ENCODE measurements at regions not wholly inside any gene's neighbourhood (a gene's known extent, or its start where the extent isn't known, plus 50 kb on each side); places are given as distances from the start of the nearest gene placed in this dataset.

DNA sequence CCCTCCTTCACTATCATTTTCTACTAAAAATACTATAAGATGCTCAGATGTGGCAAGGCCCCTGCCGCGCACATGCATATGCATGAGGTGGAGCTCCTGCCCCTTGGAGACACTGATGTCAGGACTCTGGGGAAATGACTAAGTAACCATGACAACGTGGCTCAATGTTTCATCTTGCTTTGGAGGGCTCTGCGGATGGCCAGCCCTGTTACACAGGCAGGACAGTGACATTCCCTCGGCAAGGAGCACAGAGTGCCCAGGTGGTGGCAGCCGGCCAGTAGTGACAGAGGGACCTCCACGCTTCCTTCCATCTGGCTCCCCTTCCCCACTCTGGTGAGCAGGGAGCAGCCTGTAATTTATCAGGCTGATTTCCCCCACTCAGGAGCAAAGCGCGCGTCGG lies 364.1 kb downstream of the SS18 start:
- BruUV-seq (replicated peaks): no TSS peak
- peaks cover 0 to 2% of the 10 kb centered on the region in 2 experiments for H3K27me3 ChIP-seq (ENCODE audit: control insufficient read depth in 2 of 2, insufficient read depth in 2 of 2, low read length in 2 of 2)
- H3K27ac ChIP-seq (ENCODE audit: insufficient read depth, low read depth, low read length): no peak overlapping the region
- no peaks in the 10 kb centered on the region for H3K4me1 ChIP-seq (ENCODE audit: control insufficient read depth, extremely low read depth, insufficient read depth, low read length)
- ChIA-PET POLR2A (no interaction called here), CTCF (no interaction called here)
- dilution Hi-C loops (cut with MboI; ENCODE audit: extremely low pct_ligation_motif_present, low sequenced_read_pairs): no loop called here
- intact Hi-C loops (cut with micrococcal nuclease): no loop called here
- no peaks in the 10 kb centered on the region for H4K20me1 ChIP-seq (replicated peaks; ENCODE audit: control insufficient read depth, extremely low read depth, insufficient read depth, low read length)
- no peaks in the 10 kb centered on the region for H3K79me2 ChIP-seq (ENCODE audit: control insufficient read depth, insufficient read depth, low read length)
- no peaks in the 10 kb centered on the region for H3K9me3 ChIP-seq (replicated peaks; ENCODE audit: control insufficient read depth, insufficient read depth, low read length)
- no peak for DNase-seq (ENCODE audit: low read depth, low spot score)
- H3K4me2 ChIP-seq (ENCODE audit: insufficient read depth, low read length): no peak overlapping the region
- H3K4me3 ChIP-seq (replicated peaks in 1 of 3; ENCODE audit: insufficient read depth in 1 of 3, low read depth in 1 of 3, low read length in 3 of 3): no peak overlapping the region
- no peak for FAIRE-seq
- H2AFZ ChIP-seq (ENCODE audit: low read depth, low read length): no peak overlapping the region
- no peaks in the 10 kb centered on the region for H3K9me1 ChIP-seq (replicated peaks; ENCODE audit: control insufficient read depth, extremely low read depth, insufficient read depth, low read length)
- H3K9ac ChIP-seq (replicated peaks; ENCODE audit: extremely low read depth, insufficient read depth, low read length): no peak overlapping the region
- TF ChIP-seq, protein P1, sequence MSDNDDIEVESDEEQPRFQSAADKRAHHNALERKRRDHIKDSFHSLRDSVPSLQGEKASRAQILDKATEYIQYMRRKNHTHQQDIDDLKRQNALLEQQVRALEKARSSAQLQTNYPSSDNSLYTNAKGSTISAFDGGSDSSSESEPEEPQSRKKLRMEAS (IDR thresholded peaks at IDR 0.05; ENCODE audit: insufficient read depth, insufficient read length): no peak
- no peak for TF ChIP-seq POLR2A (IDR thresholded peaks at IDR 0.05; ENCODE audit: low read depth, low read length)
- TF ChIP-seq CTCF (IDR thresholded peaks at IDR 0.05; ENCODE audit: extremely low read depth in 1 of 2, insufficient read depth in 1 of 2, low read depth in 1 of 2, low read length in 2 of 2): no peak
- no peak for TF ChIP-seq FOS (IDR thresholded peaks at IDR 0.05; ENCODE audit: borderline replicate concordance, insufficient read depth, low read length)
- no peak for TF ChIP-seq MYC (IDR thresholded peaks at IDR 0.05; ENCODE audit: low read depth, low read length)
- no peak for TF ChIP-seq JUN (IDR thresholded peaks at IDR 0.05; ENCODE audit: borderline replicate concordance, insufficient read depth, insufficient read length, low read depth)
- TF ChIP-seq EZH2 (IDR thresholded peaks at IDR 0.05; ENCODE audit: borderline replicate concordance, low read depth, low read length, severe bottlenecking): no peak
- TF ChIP-seq GATA2 (IDR thresholded peaks at IDR 0.05; ENCODE audit: insufficient read depth, insufficient read length, low read depth, low read length): no peak
- no peak for TF ChIP-seq POLR2AphosphoS5 (IDR thresholded peaks at IDR 0.05; ENCODE audit: insufficient read depth, low read depth, low read length)
- no peaks in the 10 kb centered on the region for H3K36me3 ChIP-seq (ENCODE audit: control insufficient read depth in 2 of 2, extremely low read depth in 1 of 2, insufficient read depth in 2 of 2, low read length in 2 of 2)
